ENCODE measurements at regions not wholly inside any gene's neighbourhood (a gene's known extent, or its start where the extent isn't known, plus 50 kb on each side); places are given as distances from the start of the nearest gene placed in this dataset.
"Not testable (repeated sequence)": the region's sequence is repeated elsewhere in the genome, so short reads cannot be mapped to it uniquely, and the experiment has no call there.

GRCh38 chr11:134499990-134500389 is 87.9 kb upstream of the B3GAT1 start:
- H3K27ac ChIP-seq (ENCODE audit: poor library complexity, severe bottlenecking), result no peak overlapping the region
- no peaks in the 10 kb centered on the region for H3K9me3 ChIP-seq (ENCODE audit: severe bottlenecking)
- no peaks in the 10 kb centered on the region for H3K36me3 ChIP-seq (ENCODE audit: low read depth)
- H3K4me1 ChIP-seq (ENCODE audit: insufficient read depth, poor library complexity, severe bottlenecking), result no peaks in the 10 kb centered on the region
- ATAC-seq (ENCODE audit: low read depth) (no peak), DNase-seq (ENCODE audit: low spot score) (no peak)
- TF ChIP-seq, protein P1, sequence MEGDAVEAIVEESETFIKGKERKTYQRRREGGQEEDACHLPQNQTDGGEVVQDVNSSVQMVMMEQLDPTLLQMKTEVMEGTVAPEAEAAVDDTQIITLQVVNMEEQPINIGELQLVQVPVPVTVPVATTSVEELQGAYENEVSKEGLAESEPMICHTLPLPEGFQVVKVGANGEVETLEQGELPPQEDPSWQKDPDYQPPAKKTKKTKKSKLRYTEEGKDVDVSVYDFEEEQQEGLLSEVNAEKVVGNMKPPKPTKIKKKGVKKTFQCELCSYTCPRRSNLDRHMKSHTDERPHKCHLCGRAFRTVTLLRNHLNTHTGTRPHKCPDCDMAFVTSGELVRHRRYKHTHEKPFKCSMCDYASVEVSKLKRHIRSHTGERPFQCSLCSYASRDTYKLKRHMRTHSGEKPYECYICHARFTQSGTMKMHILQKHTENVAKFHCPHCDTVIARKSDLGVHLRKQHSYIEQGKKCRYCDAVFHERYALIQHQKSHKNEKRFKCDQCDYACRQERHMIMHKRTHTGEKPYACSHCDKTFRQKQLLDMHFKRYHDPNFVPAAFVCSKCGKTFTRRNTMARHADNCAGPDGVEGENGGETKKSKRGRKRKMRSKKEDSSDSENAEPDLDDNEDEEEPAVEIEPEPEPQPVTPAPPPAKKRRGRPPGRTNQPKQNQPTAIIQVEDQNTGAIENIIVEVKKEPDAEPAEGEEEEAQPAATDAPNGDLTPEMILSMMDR (IDR thresholded peaks at IDR 0.05; ENCODE audit: poor library complexity, severe bottlenecking), result no peak
- H3K27me3 ChIP-seq (ENCODE audit: insufficient read depth, poor library complexity, severe bottlenecking), result no peaks in the 10 kb centered on the region
- no peak overlapping the region for H3K4me3 ChIP-seq (ENCODE audit: severe bottlenecking)

DNA sequence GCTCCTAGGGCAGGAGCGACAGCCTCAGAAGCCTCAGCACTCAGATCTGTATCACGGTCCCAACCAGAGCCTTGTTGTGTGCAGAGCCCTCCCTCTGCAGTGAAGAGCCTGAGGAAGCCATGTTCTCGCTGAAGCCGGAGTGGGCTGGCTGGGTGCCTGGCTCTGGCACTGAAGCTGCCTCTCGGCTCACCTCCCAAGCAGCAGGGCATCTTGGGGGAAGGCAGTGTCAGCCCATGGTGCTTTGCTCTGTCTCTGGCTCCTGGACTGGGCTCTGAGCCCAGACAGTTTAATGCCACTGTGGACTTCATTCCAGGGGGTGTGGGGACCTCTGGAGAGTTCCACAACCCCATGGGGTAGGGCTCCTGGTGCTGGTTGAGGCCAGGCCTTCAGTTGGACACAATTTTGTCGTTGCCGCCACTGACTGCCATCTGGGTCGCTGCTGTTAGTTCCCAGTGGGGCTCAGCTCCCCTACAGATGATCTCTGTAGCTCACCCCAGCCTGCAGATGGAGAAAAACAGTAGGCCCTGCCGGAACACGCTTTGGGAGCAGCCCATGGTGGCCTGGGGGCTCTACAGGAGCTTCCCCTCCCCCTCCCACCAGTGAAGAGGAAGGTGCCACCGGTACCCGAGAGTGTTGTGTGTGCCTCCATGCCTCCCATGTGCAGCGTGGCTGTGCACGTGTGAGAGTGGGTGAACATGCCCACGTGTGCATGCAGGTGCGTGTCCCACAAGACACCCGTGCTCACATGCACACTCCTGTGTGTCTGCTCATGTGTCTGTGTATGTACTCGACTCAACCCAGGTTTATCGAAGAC is 86.5 kb upstream of the B3GAT1 start:
- Histone ChIP-seq H3K27me3 (ENCODE audit: insufficient read depth, poor library complexity, severe bottlenecking) (no peaks in the 10 kb centered on the region), H3K9me3 (ENCODE audit: severe bottlenecking) (no peaks in the 10 kb centered on the region), H3K27ac (ENCODE audit: poor library complexity, severe bottlenecking) (no peak overlapping the region), H3K36me3 (ENCODE audit: low read depth) (no peaks in the 10 kb centered on the region), H3K4me1 (ENCODE audit: insufficient read depth, poor library complexity, severe bottlenecking) (no peaks in the 10 kb centered on the region), H3K4me3 (ENCODE audit: severe bottlenecking) (no peak overlapping the region)
- ATAC-seq (ENCODE audit: low read depth), result no peak
- TF ChIP-seq, protein P1 (IDR thresholded peaks at IDR 0.05; ENCODE audit: poor library complexity, severe bottlenecking), result no peak
- DNase-seq (ENCODE audit: low spot score), result no peak

DNA sequence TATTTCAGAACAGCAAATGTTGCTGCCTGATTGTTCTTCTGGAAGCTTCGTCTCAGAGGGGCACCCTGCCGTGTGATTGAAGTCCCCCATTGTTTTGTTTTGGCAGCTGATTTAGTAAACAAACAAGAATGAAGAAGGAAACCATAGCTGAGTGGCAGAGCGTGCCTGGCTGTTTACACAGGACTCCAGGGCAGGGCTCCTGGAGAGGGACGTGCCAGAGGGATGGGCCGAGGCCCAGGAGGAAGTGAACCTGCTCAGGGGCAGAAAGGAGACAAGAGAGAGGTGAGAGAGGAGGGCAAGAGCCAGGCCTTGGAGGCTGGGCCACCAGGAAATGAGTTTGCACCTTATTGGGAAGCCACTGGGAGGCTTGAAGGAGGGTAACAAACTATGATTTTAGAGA is 85.5 kb upstream of the B3GAT1 start:
- H3K36me3 ChIP-seq (ENCODE audit: low read depth), result no peaks in the 10 kb centered on the region
- H3K27me3 ChIP-seq (ENCODE audit: insufficient read depth, poor library complexity, severe bottlenecking), result no peaks in the 10 kb centered on the region
- no peak for DNase-seq (ENCODE audit: low spot score)
- H3K27ac ChIP-seq (ENCODE audit: poor library complexity, severe bottlenecking), result no peak overlapping the region
- H3K9me3 ChIP-seq (ENCODE audit: severe bottlenecking), result no peaks in the 10 kb centered on the region
- no peaks in the 10 kb centered on the region for H3K4me1 ChIP-seq (ENCODE audit: insufficient read depth, poor library complexity, severe bottlenecking)
- H3K4me3 ChIP-seq (ENCODE audit: severe bottlenecking), result no peak overlapping the region
- TF ChIP-seq, protein P1 (IDR thresholded peaks at IDR 0.05; ENCODE audit: poor library complexity, severe bottlenecking), result no peak
- ATAC-seq (ENCODE audit: low read depth), result no peak

GRCh38 chr11:134496058-134496457 is 84.0 kb upstream of the B3GAT1 start:
- H3K4me1 ChIP-seq (ENCODE audit: insufficient read depth, poor library complexity, severe bottlenecking); H3K4me3 ChIP-seq (ENCODE audit: severe bottlenecking); ATAC-seq (ENCODE audit: low read depth); H3K27ac ChIP-seq (ENCODE audit: poor library complexity, severe bottlenecking); H3K36me3 ChIP-seq (ENCODE audit: low read depth); H3K27me3 ChIP-seq (ENCODE audit: insufficient read depth, poor library complexity, severe bottlenecking); H3K9me3 ChIP-seq (ENCODE audit: severe bottlenecking); DNase-seq (ENCODE audit: low spot score): not testable (repeated sequence)

DNA sequence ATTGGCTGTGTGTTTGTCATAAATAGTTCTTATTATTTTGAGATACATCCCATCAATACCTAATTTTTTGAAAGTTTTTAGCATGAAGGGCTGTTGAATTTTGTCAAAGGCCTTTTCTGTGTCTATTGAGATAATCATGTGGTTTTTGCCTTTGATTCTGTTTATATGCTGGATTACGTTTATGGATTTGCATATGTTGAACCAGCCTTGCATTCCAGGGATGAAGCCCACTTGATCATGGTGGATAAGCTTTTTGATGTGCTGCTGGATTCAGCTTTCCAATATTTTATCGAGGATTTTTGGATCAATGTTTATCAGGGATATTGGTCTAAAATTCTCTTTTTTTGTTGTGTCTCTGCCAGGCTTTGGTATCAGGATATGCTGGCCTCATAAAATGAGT is 82.4 kb upstream of the B3GAT1 start:
- H3K36me3 ChIP-seq (ENCODE audit: low read depth); ATAC-seq (ENCODE audit: low read depth); H3K4me3 ChIP-seq (ENCODE audit: severe bottlenecking); H3K27ac ChIP-seq (ENCODE audit: poor library complexity, severe bottlenecking); H3K9me3 ChIP-seq (ENCODE audit: severe bottlenecking); DNase-seq (ENCODE audit: low spot score); H3K27me3 ChIP-seq (ENCODE audit: insufficient read depth, poor library complexity, severe bottlenecking); H3K4me1 ChIP-seq (ENCODE audit: insufficient read depth, poor library complexity, severe bottlenecking): not testable (repeated sequence)

DNA sequence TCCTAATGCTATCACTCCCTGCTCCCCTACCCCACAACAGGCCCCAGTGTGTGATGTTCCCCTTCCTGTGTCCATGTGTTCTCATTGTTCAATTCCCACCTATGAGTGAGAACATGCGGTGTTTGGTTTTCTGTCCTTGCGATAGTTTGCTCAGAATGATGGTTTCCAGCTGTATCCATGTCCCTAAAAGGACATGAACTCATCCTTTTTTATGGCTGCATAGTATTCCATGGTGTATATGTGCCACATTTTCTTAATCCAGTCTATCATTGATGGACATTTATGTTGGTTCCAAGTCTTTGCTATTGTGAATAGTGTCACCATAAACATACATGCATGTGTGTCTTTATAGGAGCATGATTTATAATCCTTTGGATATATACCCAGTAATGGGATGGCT is 80.4 kb upstream of the B3GAT1 start:
- not testable (repeated sequence) for H3K4me1 ChIP-seq (ENCODE audit: insufficient read depth, poor library complexity, severe bottlenecking); H3K36me3 ChIP-seq (ENCODE audit: low read depth); H3K27me3 ChIP-seq (ENCODE audit: insufficient read depth, poor library complexity, severe bottlenecking); H3K9me3 ChIP-seq (ENCODE audit: severe bottlenecking); H3K4me3 ChIP-seq (ENCODE audit: severe bottlenecking); ATAC-seq (ENCODE audit: low read depth); DNase-seq (ENCODE audit: low spot score); H3K27ac ChIP-seq (ENCODE audit: poor library complexity, severe bottlenecking)
